Fibroblast of mammary gland (primary cell): ENCODE measurements at regions not wholly inside any gene's neighbourhood (a gene's known extent, or its start where the extent isn't known, plus 50 kb on each side); places are given as distances from the start of the nearest gene placed in this dataset.

ENCODE experiments used
- DNase-seq: peaks from one replicate; pipeline ENCODE4 v3.0.0-alpha.2; 2010; ENCODE audit warnings: low read depth
- H3K4me3 ChIP-seq: 2 replicates; pipeline ENCODE4 v1.5.1; 2011; ENCODE audit warnings: low read depth, mild to moderate bottlenecking, low read length, moderate library complexity; ENCODE audit not compliant: control insufficient read depth
- CTCF ChIP-seq: conservative IDR thresholded peaks from 2 replicates; pipeline ENCODE4 v1.5.1; 2011; ENCODE audit warnings: low read depth, low read length, inconsistent platforms; ENCODE audit not compliant: control insufficient read depth, insufficient read depth

GRCh38 chr3:64983583-64984359 lies 296.0 kb upstream of the ADAMTS9 start:
- H3K4me3 ChIP-seq, result no peak overlapping the region
- DNase-seq, result no peak
- no peak for TF ChIP-seq CTCF

GRCh38 chr3:64977308-64978100 lies 289.7 kb upstream of the ADAMTS9 start:
- no peak overlapping the region for H3K4me3 ChIP-seq
- peak; percentile 60 for DNase-seq

GRCh38 chr3:64976456-64976855 lies 288.7 kb upstream of the ADAMTS9 start:
- no peak for TF ChIP-seq CTCF

More at GRCh38 chr3:64977308-64978100, 289.7 kb upstream of the ADAMTS9 start:
- TF ChIP-seq CTCF, result no peak

GRCh38 chr3:64975147-64975546 lies 287.3 kb upstream of the ADAMTS9 start:
- no peak for TF ChIP-seq CTCF
- DNase-seq, result no peak
- H3K4me3 ChIP-seq, result no peak overlapping the region

More at GRCh38 chr3:64976456-64976855, 288.7 kb upstream of the ADAMTS9 start:
- no peak for DNase-seq
- no peak overlapping the region for H3K4me3 ChIP-seq

GRCh38 chr3:64974401-64974800 lies 286.6 kb upstream of the ADAMTS9 start:
- TF ChIP-seq CTCF, result no peak
- H3K4me3 ChIP-seq, result no peak overlapping the region
- DNase-seq, result no peak

GRCh38 chr3:64972793-64973192 lies 285.0 kb upstream of the ADAMTS9 start:
- no peak for TF ChIP-seq CTCF

More at GRCh38 chr3:64972793-64973192, 285.0 kb upstream of the ADAMTS9 start:
- peak; percentile 43 for DNase-seq
- H3K4me3 ChIP-seq, result no peak overlapping the region
